Loucy (cell line): ENCODE measurements at regions not wholly inside any gene's neighbourhood (a gene's known extent, or its start where the extent isn't known, plus 50 kb on each side); places are given as distances from the start of the nearest gene placed in this dataset.

ENCODE experiments used
- H2AFZ ChIP-seq: fragments of 200-600 bp; sonication (generic); 2 replicates; pipeline ENCODE4 v1.6.0; 2016; ENCODE audit warnings: antibody characterized with exemption, mild to moderate bottlenecking, low read length, moderate library complexity
- H3F3A ChIP-seq: fragments of 200-600 bp; 2 replicates; pipeline ENCODE4 v1.6.0; 2016; ENCODE audit warnings: antibody characterized with exemption, low read depth, mild to moderate bottlenecking
- H3K27me3 ChIP-seq: fragments of 200-600 bp; sonication (generic); 2 replicates; pipeline ENCODE4 v1.6.1; 2014; ENCODE audit warnings: low read length, mild to moderate bottlenecking; ENCODE audit not compliant: insufficient read depth, poor library complexity, severe bottlenecking
- H3K36me3 ChIP-seq: fragments of 200-600 bp; sonication (generic); 2 replicates; pipeline ENCODE4 v1.6.1; 2016; ENCODE audit warnings: low read length; ENCODE audit not compliant: insufficient read depth
- H3K4me1 ChIP-seq: fragments of 200-600 bp; sonication (generic); 2 replicates; pipeline ENCODE4 v1.5.1; 2014; ENCODE audit warnings: low read length, mild to moderate bottlenecking; ENCODE audit not compliant: insufficient read depth, poor library complexity, severe bottlenecking
- H3K4me2 ChIP-seq: fragments of 200-600 bp; sonication (generic); 2 replicates; pipeline ENCODE4 v1.6.0; 2014; ENCODE audit warnings: antibody characterized with exemption, low read length, low read depth, mild to moderate bottlenecking; ENCODE audit not compliant: poor library complexity, severe bottlenecking
- H3K4me3 ChIP-seq: fragments of 200-600 bp; sonication (generic); 2 replicates; pipeline ENCODE4 v1.5.1; 2014; ENCODE audit warnings: low read length, mild to moderate bottlenecking, mixed read lengths; ENCODE audit not compliant: poor library complexity, severe bottlenecking
- H3K79me2 ChIP-seq: fragments of 200-600 bp; sonication (generic); 2 replicates; pipeline ENCODE4 v1.6.1; 2014; ENCODE audit warnings: low read length; ENCODE audit not compliant: insufficient read depth
- H3K9ac ChIP-seq: fragments of 200-600 bp; sonication (generic); 2 replicates; pipeline ENCODE4 v1.6.0; 2014; ENCODE audit warnings: mild to moderate bottlenecking, low read depth, low read length, moderate library complexity; ENCODE audit not compliant: poor library complexity, severe bottlenecking
- H3K9me2 ChIP-seq: fragments of 200-600 bp; sonication (generic); replicated peaks from 2 replicates; pipeline ENCODE4 v1.6.1; 2016; ENCODE audit warnings: low read depth, low read length, mixed read lengths
- H3K9me3 ChIP-seq: fragments of 200-600 bp; sonication (generic); 2 replicates; pipeline ENCODE4 v1.6.1; 2014; ENCODE audit warnings: mild to moderate bottlenecking, antibody characterized with exemption, low read length, low read depth; ENCODE audit not compliant: insufficient read depth
- H4K20me1 ChIP-seq: fragments of 200-600 bp; sonication (generic); 2 replicates; pipeline ENCODE4 v1.6.0; 2014; ENCODE audit warnings: antibody characterized with exemption, low read length, mild to moderate bottlenecking; ENCODE audit not compliant: insufficient read depth, poor library complexity, severe bottlenecking
- CTCF ChIP-seq: fragments of 200-600 bp; sonication (generic); conservative IDR thresholded peaks from 2 replicates; pipeline ENCODE4 v1.5.1; 2014; ENCODE audit warnings: mild to moderate bottlenecking, antibody characterized with exemption, low read length
- EZH2phosphoT487 ChIP-seq: fragments of 200-600 bp; IDR thresholded peaks from 2 replicates; pipeline ENCODE4 v1.6.1; 2018; ENCODE audit warnings: antibody characterized with exemption, mild to moderate bottlenecking, moderate library complexity, borderline replicate concordance

GRCh38 chr13:39822437-39822836 is 167.0 kb downstream of the COG6 start:
- H3F3A ChIP-seq = no peaks in the 10 kb centered on the region
- no peak overlapping the region for H3K4me3 ChIP-seq
- no peaks in the 10 kb centered on the region for H3K27me3 ChIP-seq
- no peak overlapping the region for H3K9ac ChIP-seq
- no peak for TF ChIP-seq CTCF
- TF ChIP-seq EZH2phosphoT487 = no peak
- no peaks in the 10 kb centered on the region for H3K79me2 ChIP-seq
- no peaks in the 10 kb centered on the region for H3K4me1 ChIP-seq
- H3K9me2 ChIP-seq = no peaks in the 10 kb centered on the region
- H2AFZ ChIP-seq = no peak overlapping the region
- H3K36me3 ChIP-seq = no peaks in the 10 kb centered on the region
- no peak overlapping the region for H3K4me2 ChIP-seq
- no peaks in the 10 kb centered on the region for H3K9me3 ChIP-seq
- no peaks in the 10 kb centered on the region for H4K20me1 ChIP-seq

- TF ChIP-seq CTCF (no peak), EZH2phosphoT487 (no peak)
- Histone ChIP-seq H2AFZ (no peak overlapping the region), H3K27me3 (no peaks in the 10 kb centered on the region), H3F3A (no peaks in the 10 kb centered on the region), H3K9me3 (no peaks in the 10 kb centered on the region), H3K4me1 (no peaks in the 10 kb centered on the region), H3K9me2 (no peaks in the 10 kb centered on the region), H3K36me3 (no peaks in the 10 kb centered on the region), H3K79me2 (no peaks in the 10 kb centered on the region), H3K4me2 (no peak overlapping the region), H3K9ac (no peak overlapping the region), H3K4me3 (no peak overlapping the region), H4K20me1 (no peaks in the 10 kb centered on the region)
Measured at GRCh38 chr13:39823063-39823713, 167.7 kb downstream of the COG6 start.

GRCh38 chr13:39825886-39826285 is 170.4 kb downstream of the COG6 start:
- no peak for TF ChIP-seq EZH2phosphoT487
- TF ChIP-seq CTCF = no peak
- Histone ChIP-seq H3F3A (no peaks in the 10 kb centered on the region), H3K27me3 (no peaks in the 10 kb centered on the region), H3K4me1 (no peaks in the 10 kb centered on the region), H3K9ac (no peak overlapping the region), H3K36me3 (no peaks in the 10 kb centered on the region), H4K20me1 (no peaks in the 10 kb centered on the region), H3K4me3 (no peak overlapping the region), H3K4me2 (no peak overlapping the region), H3K9me2 (no peaks in the 10 kb centered on the region), H3K9me3 (no peaks in the 10 kb centered on the region), H2AFZ (no peak overlapping the region), H3K79me2 (no peaks in the 10 kb centered on the region)
